ENCODE measurements at regions not wholly inside any gene's neighbourhood (a gene's known extent, or its start where the extent isn't known, plus 50 kb on each side); places are given as distances from the start of the nearest gene placed in this dataset.

DNA sequence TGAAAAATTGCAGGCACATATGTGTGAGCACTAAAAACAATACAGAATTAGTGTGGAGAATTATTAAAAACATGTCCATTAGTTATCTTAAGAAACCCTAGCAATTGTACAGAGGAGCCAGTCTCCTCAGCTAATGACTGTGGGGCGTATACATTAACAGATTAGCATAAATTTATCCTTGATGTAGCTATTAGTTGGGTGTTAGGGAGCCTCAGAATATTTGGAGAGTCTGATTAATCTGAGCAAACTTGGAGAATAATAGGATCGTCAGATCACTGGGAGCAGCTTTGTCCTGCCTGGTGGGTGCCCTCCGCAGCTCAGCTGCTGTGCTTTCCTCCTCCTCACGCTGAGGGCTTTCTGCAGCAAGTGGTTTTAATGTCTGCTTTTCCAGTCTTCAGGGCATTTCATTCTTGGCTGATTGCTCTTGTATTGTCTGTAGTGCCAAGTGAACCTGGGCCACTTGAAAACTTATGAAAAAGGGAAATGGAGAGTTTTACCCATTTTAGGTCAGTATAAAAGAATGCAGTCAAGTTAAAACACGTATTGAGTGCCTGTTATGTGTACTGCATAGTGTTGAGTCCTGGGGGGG is 417.4 kb upstream of the SEMA6D start:
- Histone ChIP-seq H3K36me3 (no peaks in the 10 kb centered on the region), H3K9me3 (no peaks in the 10 kb centered on the region), H3K4me3 (no peak overlapping the region), H3K27me3 (no peaks in the 10 kb centered on the region), H3K4me1 (no peaks in the 10 kb centered on the region), H3K27ac (no peak overlapping the region)
- ATAC-seq (no peak), DNase-seq (no peak)
- WGBS, 2 donors, result 68 to 89% methylated on average over 5 of the region's 5 CpGs
- TF ChIP-seq, protein P1, sequence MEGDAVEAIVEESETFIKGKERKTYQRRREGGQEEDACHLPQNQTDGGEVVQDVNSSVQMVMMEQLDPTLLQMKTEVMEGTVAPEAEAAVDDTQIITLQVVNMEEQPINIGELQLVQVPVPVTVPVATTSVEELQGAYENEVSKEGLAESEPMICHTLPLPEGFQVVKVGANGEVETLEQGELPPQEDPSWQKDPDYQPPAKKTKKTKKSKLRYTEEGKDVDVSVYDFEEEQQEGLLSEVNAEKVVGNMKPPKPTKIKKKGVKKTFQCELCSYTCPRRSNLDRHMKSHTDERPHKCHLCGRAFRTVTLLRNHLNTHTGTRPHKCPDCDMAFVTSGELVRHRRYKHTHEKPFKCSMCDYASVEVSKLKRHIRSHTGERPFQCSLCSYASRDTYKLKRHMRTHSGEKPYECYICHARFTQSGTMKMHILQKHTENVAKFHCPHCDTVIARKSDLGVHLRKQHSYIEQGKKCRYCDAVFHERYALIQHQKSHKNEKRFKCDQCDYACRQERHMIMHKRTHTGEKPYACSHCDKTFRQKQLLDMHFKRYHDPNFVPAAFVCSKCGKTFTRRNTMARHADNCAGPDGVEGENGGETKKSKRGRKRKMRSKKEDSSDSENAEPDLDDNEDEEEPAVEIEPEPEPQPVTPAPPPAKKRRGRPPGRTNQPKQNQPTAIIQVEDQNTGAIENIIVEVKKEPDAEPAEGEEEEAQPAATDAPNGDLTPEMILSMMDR (IDR thresholded peaks at IDR 0.05), result no peak
- intact Hi-C loops (cut with DNase I), result loop anchor here in 1 of 10 donors (10.0 kb wide), 1 partner anchor 55 kb away; no protein-coding TSS in a partner anchor

DNA sequence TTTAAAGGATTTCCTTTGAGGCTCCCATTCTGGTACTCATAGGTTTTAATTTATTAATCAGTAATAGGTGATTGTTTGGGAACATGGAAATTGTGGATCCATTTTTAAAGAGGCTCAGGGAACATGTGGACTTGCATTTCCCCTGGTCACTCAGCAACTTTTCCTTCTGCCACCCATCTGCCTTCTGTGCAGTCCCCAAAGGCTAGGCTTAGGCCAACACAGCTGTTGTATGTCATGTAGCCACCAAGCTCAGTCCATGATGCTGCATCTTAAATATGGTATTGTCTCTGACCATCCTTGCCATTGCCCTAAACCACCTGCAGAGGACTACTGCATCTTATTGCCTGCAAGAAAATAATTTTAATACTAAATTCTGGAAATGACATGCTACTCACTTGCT is 416.7 kb upstream of the SEMA6D start:
- H3K27ac ChIP-seq, result no peak overlapping the region
- no peaks in the 10 kb centered on the region for H3K4me1 ChIP-seq
- H3K27me3 ChIP-seq, result no peaks in the 10 kb centered on the region
- intact Hi-C loops (cut with DNase I), result no loop called here
- ATAC-seq (no peak), DNase-seq (no peak)
- TF ChIP-seq, protein P1 (IDR thresholded peaks at IDR 0.05), result no peak
- H3K36me3 ChIP-seq, result no peaks in the 10 kb centered on the region
- H3K4me3 ChIP-seq, result no peak overlapping the region
- H3K9me3 ChIP-seq, result no peaks in the 10 kb centered on the region

DNA sequence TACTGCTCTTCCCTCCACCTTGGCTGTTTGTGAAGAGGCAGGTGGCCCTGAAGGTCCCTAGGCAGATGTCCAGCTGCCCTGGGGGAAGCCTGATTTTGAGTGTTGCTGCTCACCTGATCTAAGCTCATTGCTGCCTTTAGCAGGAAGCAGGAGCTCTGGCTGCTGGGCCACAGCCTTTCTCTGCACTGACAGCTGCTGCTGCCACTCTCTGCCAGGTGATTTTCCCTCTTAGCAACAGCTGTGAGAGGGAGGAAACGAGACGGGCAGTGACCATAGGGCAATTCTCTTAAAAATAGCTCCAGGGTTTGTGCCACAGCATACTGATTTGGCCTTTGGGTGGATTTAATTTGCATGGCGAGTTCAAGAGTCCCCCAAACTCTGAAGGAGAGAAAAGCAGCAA is 415.8 kb upstream of the SEMA6D start:
- ATAC-seq (peak in 1 of 8 donors; percentile 51), DNase-seq (no peak)
- WGBS, 2 donors, result 45 to 47% methylated on average over 3 of the region's 3 CpGs
- TF ChIP-seq, protein P1 (IDR thresholded peaks at IDR 0.05), result no peak
- intact Hi-C loops (cut with DNase I), result no loop called here
- Histone ChIP-seq H3K27ac (no peak overlapping the region), H3K4me3 (no peak overlapping the region), H3K9me3 (no peaks in the 10 kb centered on the region), H3K4me1 (no peaks in the 10 kb centered on the region), H3K36me3 (no peaks in the 10 kb centered on the region), H3K27me3 (no peaks in the 10 kb centered on the region)

DNA sequence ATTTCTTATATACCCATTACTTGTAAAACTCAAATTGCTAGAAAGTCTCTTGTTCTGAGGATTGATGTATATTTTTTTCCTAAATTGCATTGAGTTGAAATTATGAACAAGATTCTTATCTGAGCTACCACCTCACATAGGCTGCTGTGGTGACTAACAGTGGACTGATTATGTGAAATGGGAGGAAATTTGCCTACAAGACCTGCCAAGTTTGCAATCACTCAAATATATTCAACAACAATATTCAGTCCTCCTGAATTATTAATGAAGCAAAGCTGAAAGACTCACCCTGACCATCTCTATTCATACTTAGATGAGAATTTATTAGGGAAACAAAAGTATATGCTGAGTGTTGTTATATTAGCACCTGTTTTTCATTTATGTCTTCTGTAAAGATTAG is 412.6 kb upstream of the SEMA6D start:
- no peak for ATAC-seq
- intact Hi-C loops (cut with DNase I), result no loop called here
- Histone ChIP-seq H3K27me3 (no peaks in the 10 kb centered on the region), H3K36me3 (no peaks in the 10 kb centered on the region), H3K27ac (no peak overlapping the region), H3K4me1 (no peaks in the 10 kb centered on the region), H3K4me3 (no peak overlapping the region), H3K9me3 (no peaks in the 10 kb centered on the region)
- DNase-seq, result no peak
- TF ChIP-seq, protein P1 (IDR thresholded peaks at IDR 0.05), result no peak

Data from heart right ventricle (tissue), 16 donors.